HG03280 (cell line): ENCODE measurements at regions not wholly inside any gene's neighbourhood (a gene's known extent, or its start where the extent isn't known, plus 50 kb on each side); places are given as distances from the start of the nearest gene placed in this dataset.
A peak's percentile ranks its signal among the peaks of the same experiment; 100 is the strongest.
"Not testable (repeated sequence)": the region's sequence is repeated elsewhere in the genome, so short reads cannot be mapped to it uniquely, and the experiment has no call there.

Experiments
- ATAC-seq: cut with Tn5 transposase; IDR thresholded peaks from one replicate; pipeline ENCODE4 v1.9.1; 2021; ENCODE audit warnings: mild to moderate bottlenecking, moderate library complexity; ENCODE audit not compliant: unreplicated experiment

DNA sequence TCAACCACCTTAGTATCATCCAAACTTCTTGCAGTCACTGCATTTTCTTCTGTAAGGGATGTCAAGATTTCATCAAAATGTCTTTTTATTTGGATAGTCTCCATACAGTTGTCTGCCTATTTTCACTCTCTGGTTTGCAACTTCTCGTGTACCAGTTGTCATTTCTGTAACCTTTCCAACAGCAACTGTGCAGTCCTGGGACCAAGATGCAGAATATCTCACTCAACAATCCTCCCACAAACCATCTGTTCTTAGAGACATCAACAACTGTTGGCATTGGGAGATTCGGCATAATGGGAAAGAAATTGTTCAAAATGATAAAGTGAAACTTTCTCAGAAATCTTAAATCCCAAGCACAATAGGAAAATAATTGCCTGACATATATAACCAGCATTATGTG is 933.6 kb upstream of the SLC39A10 start:
- ATAC-seq = no peak

GRCh38 chr2:194721227-194721626 is 935.8 kb upstream of the SLC39A10 start:
- no peak for ATAC-seq

- ATAC-seq = no peak
Measured at GRCh38 chr2:194720462-194720861, 936.6 kb upstream of the SLC39A10 start.

DNA sequence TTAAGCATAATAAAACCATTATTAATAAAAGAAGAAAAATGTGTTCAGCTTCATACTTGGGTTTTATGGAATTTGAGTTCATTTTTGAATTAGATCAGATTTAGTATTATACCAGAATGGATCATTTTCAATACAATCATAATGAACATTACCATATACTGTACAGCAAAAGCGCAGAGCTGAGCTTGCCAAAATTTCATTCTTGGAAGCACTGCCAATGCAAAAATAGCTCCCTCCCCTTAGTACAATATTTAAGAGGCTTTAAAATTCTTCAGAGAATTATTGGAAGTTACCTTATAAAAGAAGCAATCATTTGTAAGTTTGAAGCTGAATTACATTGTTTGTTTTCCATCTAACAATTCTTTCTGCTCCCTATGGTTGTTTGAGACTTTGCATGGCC is 938.1 kb upstream of the SLC39A10 start:
- ATAC-seq = no peak

DNA sequence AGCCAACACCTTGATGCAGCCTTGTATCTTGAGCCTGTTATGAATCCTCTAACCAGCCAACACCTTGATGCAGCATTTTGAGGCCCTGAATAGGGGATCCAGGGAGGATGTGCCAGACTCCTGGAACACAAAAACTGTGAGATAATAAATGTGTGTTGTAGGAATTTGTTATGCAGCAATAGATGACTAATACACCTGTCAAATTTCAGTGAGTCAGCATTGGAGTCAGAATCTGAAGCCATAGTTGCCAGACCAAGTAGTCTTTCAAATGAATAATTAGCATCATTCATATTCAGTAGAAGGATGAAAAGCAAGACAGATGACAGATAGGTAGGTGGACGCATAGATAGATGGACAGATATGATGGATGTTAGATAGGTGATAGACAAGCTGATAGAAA is 942.5 kb upstream of the SLC39A10 start:
- ATAC-seq = no peak

DNA sequence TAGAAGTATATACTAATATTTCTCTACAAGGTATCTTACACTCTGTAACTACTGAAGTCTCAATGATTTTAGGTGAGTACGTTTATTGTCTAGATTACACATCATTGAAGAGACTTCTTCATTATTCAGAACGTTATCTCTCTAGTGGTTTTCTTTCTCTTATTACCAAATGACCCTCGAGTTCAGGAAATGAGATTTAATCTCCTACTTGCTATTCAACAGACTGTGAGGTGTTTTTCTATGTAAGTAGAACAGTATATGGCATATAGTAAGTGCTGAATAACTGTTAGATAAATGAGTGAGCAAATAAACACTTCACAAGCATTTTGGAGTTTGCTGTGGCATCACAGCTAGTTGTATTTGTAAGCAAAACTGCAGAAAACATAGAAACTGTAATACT is 947.2 kb upstream of the SLC39A10 start:
- no peak for ATAC-seq

- ATAC-seq = no peak
Measured at GRCh38 chr2:194706179-194706578, 950.8 kb upstream of the SLC39A10 start.

GRCh38 chr2:194705398-194705797 is 951.6 kb upstream of the SLC39A10 start:
- ATAC-seq = no peak

- ATAC-seq = no peak
Measured at GRCh38 chr2:194700726-194701125, 956.3 kb upstream of the SLC39A10 start.

DNA sequence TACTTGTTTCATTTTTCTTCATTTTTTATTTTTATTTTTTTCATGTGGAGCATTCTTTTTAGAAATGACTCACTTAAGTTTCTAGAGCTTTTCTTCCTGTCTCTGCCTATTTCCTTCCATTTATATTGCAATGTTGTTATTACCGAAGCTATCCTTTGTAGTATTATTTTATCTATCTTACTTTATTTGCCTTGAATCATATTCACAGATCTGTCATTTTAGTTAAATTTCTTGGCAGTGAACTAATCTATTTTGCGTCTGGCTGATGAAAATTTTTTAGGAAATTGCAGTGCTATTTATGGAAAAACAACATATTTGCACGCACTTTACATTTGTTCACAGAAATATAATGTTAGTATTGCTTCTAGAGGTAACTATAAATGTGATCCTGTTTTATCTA is 956.9 kb upstream of the SLC39A10 start:
- no peak for ATAC-seq

- no peak for ATAC-seq
Measured at GRCh38 chr2:194698012-194698411, 959.0 kb upstream of the SLC39A10 start.

DNA sequence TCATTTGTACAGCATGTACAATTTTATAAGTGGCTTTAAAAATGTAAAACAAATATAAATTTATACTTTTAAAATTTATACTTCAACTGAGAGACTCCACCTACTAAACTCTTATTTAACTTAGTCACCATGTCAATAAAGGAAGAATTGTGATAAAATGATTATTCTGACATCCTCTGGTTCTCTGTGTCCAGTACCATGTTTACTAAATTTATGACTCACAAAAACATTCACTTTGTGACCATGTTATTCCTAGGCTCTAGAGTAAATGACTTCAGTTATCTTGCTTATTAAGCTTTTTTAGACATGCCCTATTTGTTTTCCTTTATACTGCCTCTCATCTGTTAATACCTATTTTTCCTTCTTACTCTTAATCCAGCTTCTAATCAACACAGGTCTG is 959.6 kb upstream of the SLC39A10 start:
- no peak for ATAC-seq

DNA sequence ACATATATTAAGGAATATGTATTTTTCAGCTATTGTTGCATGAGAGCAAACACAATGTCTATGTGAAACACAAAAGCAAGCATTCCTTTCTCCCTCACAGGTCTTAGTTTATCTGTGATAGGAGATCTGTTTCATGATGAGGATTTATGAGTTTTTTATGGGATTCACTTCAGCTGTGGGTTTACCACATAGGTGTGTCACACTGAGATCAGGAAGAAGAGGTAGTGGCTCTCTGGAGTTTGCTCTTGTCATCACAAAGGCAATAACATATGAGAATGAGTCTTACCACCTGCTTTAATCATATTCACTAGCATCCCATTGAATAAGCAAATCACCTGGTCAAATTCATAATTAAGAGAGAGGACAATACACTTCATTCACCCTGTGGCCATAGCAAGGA is 960.3 kb upstream of the SLC39A10 start:
- no peak for ATAC-seq

GRCh38 chr2:194686569-194686968 is 970.5 kb upstream of the SLC39A10 start:
- ATAC-seq = no peak

DNA sequence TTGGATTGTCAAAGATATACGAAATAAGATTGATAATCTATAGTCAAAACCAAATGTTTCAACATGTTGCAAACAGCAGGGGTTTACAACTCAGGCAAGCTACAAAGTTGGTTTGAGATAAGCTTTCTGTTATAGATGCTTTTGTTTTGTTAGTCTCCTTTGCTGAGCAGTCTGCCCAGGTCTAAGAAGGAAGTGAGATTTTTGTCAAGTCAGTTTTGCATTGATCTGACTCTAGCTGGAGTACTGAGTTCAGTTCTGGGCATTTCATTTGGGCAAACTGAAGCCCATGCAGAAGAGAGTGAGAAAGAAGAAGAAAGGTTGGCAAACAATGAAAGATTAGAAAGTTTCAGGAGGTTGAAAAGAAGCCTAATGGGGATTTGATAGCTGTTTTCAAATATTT is 983.0 kb upstream of the SLC39A10 start:
- peak; percentile 50 for ATAC-seq

DNA sequence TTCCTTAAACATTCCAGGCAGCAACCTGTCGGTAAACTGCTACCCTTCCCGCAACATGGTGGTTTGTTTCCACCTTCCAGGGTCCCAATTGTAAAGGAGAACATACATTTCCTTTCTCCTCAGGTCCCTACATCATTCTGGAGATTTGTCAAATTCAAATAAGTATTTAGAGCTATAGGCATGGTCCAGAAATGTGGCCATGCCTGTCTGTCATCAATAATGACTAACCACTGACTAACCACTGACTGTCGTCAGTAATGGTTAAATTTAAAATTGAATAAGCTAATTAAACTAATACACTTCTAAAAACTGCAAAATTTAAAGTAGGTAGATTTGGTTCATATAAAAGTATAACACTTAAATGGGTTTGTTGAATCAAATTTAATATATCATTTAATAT is 984.0 kb upstream of the SLC39A10 start:
- no peak for ATAC-seq

DNA sequence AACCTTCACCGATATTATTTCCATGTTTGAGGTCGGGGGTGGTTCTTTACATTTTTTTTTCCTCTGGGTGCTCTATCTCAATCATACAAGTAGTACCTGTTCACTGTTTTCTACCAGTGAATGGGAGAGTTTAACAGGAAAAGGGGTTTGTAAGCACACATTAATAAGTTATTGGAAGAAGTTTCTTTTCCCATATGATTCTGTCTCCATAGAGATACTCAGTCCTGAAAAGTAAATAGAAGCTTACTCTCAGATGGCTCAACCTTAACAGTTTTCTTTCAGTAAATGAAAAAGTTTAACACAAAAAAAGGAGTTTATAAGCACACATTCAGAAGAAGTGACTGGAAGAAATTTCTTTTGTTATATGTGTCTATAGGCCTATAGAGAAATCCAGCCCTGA is 995.6 kb upstream of the SLC39A10 start:
- no peak for ATAC-seq

- not testable (repeated sequence) for ATAC-seq
Measured at GRCh38 chr2:194639057-194639456, 1018.0 kb upstream of the SLC39A10 start.

DNA sequence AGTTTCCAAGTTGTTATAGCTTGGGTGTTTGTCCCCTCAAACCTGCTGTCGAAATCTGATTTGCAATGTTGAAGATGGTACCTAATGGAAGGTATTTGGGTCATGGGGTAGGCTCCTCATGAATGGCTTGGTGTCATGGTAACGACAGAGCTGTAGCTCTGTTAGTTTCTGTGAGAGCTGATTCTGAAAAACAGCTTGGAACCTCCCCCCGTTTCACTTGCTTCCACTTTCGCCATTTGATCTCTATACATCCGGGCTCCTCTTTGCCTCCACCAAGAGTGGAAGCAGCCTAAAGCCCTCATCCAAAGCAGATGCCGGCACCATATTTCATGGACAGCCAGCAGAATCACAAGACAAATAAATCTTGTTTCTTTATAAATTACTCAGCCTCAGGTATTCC is 1035.1 kb upstream of the SLC39A10 start:
- no peak for ATAC-seq

GRCh38 chr2:194619366-194619765 is 1037.7 kb upstream of the SLC39A10 start:
- ATAC-seq = no peak

DNA sequence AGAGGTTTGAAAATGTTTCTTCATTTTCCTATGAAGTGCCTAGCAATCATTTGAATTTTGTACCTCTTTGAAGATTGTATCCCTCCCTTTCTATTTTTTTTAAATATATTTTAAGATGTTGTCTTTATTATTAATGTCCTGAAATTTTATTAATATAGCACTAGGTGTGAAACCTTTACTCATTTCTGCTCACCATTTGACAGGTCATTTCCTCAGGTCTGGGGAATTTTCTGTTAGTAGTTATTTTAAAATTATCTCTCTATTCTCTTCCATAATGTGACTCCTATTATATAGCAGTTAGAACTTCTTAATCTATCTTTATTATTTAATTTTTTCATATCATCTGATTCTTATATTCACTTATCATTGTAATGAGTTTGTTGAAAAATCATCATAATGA is 1038.6 kb upstream of the SLC39A10 start:
- no peak for ATAC-seq

DNA sequence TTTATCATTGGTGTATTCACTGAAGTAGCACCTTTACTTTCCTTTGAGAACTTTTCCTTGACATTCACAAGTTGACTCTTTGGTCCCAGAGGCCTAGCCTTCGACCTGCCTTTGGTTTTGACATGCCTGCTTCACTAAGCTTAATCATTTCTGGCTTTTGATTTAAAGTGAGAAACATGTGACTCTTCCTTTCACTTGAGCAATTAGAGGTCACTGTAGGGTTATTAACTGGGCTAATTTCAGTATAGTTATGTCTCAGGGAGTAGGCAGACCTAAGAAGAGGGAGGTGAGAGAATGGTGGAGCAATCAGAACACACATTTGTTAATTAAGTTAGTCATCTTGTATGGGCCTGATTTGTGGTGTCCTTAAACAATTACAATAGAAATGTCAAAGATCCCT is 1040.7 kb upstream of the SLC39A10 start:
- no peak for ATAC-seq

- ATAC-seq = no peak
Measured at GRCh38 chr2:194610297-194610696, 1046.7 kb upstream of the SLC39A10 start.

- no peak for ATAC-seq
Measured at GRCh38 chr2:194603429-194603828, 1053.6 kb upstream of the SLC39A10 start.
